ENCODE measurements at regions not wholly inside any gene's neighbourhood (a gene's known extent, or its start where the extent isn't known, plus 50 kb on each side); places are given as distances from the start of the nearest gene placed in this dataset.
"Not testable (repeated sequence)": the region's sequence is repeated elsewhere in the genome, so short reads cannot be mapped to it uniquely, and the experiment has no call there.

GRCh38 chr1:96222701-96223100 lies 498.9 kb upstream of the PTBP2 start:
- no peak for TF ChIP-seq CTCF (IDR thresholded peaks at IDR 0.05; ENCODE audit: insufficient read depth, low read length, poor library complexity, severe bottlenecking)
- TF ChIP-seq EZH2phosphoT487 (conservative IDR thresholded peaks at IDR 0.05; ENCODE audit: low read length), result no peak

GRCh38 chr1:96224229-96224628 lies 497.4 kb upstream of the PTBP2 start:
- not testable (repeated sequence) for H3K4me3 ChIP-seq (ENCODE audit: insufficient read depth, low read length, poor library complexity, severe bottlenecking); H2AFZ ChIP-seq (ENCODE audit: low read depth, low read length, severe bottlenecking); H3K9me2 ChIP-seq (replicated peaks; ENCODE audit: insufficient read depth, low read length); H4K20me1 ChIP-seq (ENCODE audit: low read depth, low read length); H3K27ac ChIP-seq (ENCODE audit: low read depth, low read length); H3K27me3 ChIP-seq (ENCODE audit: low read length); H3K4me2 ChIP-seq (ENCODE audit: low read depth, low read length, poor library complexity, severe bottlenecking); H3F3A ChIP-seq (ENCODE audit: insufficient read depth); H3K9me3 ChIP-seq (ENCODE audit: insufficient read depth, low read length); H3K79me2 ChIP-seq (ENCODE audit: insufficient read depth, low read length); H3K36me3 ChIP-seq (ENCODE audit: low read length); H3K9ac ChIP-seq (ENCODE audit: low read length)

More at GRCh38 chr1:96222701-96223100, 498.9 kb upstream of the PTBP2 start:
- Histone ChIP-seq H3K4me2 (ENCODE audit: low read depth, low read length, poor library complexity, severe bottlenecking) (no peak overlapping the region), H3K9me2 (replicated peaks; ENCODE audit: insufficient read depth, low read length) (peaks cover 3% of the 10 kb centered on the region; the same call in 1 of the 2 replicates), H3K9ac (ENCODE audit: low read length) (no peak overlapping the region), H3K27me3 (ENCODE audit: low read length) (no peaks in the 10 kb centered on the region; the same call in 1 of the 2 replicates), H3K36me3 (ENCODE audit: low read length) (no peaks in the 10 kb centered on the region), H3K27ac (ENCODE audit: low read depth, low read length) (no peak overlapping the region), H3F3A (ENCODE audit: insufficient read depth) (no peaks in the 10 kb centered on the region), H4K20me1 (ENCODE audit: low read depth, low read length) (no peaks in the 10 kb centered on the region), H3K9me3 (ENCODE audit: insufficient read depth, low read length) (no peaks in the 10 kb centered on the region), H3K79me2 (ENCODE audit: insufficient read depth, low read length) (no peaks in the 10 kb centered on the region), H3K4me3 (ENCODE audit: insufficient read depth, low read length, poor library complexity, severe bottlenecking) (no peak overlapping the region), H2AFZ (ENCODE audit: low read depth, low read length, severe bottlenecking) (no peak overlapping the region)

GRCh38 chr1:96233422-96233821 lies 488.2 kb upstream of the PTBP2 start:
- no peaks in the 10 kb centered on the region for H3F3A ChIP-seq (ENCODE audit: insufficient read depth)
- no peak overlapping the region for H2AFZ ChIP-seq (ENCODE audit: low read depth, low read length, severe bottlenecking)
- no peaks in the 10 kb centered on the region for H3K9me2 ChIP-seq (replicated peaks; ENCODE audit: insufficient read depth, low read length)

GRCh38 chr1:96234299-96234698 lies 487.3 kb upstream of the PTBP2 start:
- Histone ChIP-seq H3K4me3 (ENCODE audit: insufficient read depth, low read length, poor library complexity, severe bottlenecking) (no peak overlapping the region), H4K20me1 (ENCODE audit: low read depth, low read length) (no peaks in the 10 kb centered on the region)

More at GRCh38 chr1:96233422-96233821, 488.2 kb upstream of the PTBP2 start:
- no peaks in the 10 kb centered on the region for H3K36me3 ChIP-seq (ENCODE audit: low read length)
- H3K9me3 ChIP-seq (ENCODE audit: insufficient read depth, low read length), result no peaks in the 10 kb centered on the region
- no peak overlapping the region for H3K27ac ChIP-seq (ENCODE audit: low read depth, low read length)
- H3K9ac ChIP-seq (ENCODE audit: low read length), result no peak overlapping the region
- H3K79me2 ChIP-seq (ENCODE audit: insufficient read depth, low read length), result no peaks in the 10 kb centered on the region
- no peaks in the 10 kb centered on the region for H3K27me3 ChIP-seq (ENCODE audit: low read length)
- no peaks in the 10 kb centered on the region for H4K20me1 ChIP-seq (ENCODE audit: low read depth, low read length)
- no peak overlapping the region for H3K4me2 ChIP-seq (ENCODE audit: low read depth, low read length, poor library complexity, severe bottlenecking)
- H3K4me3 ChIP-seq (ENCODE audit: insufficient read depth, low read length, poor library complexity, severe bottlenecking), result no peak overlapping the region
- TF ChIP-seq CTCF (IDR thresholded peaks at IDR 0.05; ENCODE audit: insufficient read depth, low read length, poor library complexity, severe bottlenecking), result no peak
- TF ChIP-seq EZH2phosphoT487 (conservative IDR thresholded peaks at IDR 0.05; ENCODE audit: low read length), result no peak

More at GRCh38 chr1:96234299-96234698, 487.3 kb upstream of the PTBP2 start:
- Histone ChIP-seq H3K27ac (ENCODE audit: low read depth, low read length) (no peak overlapping the region), H3K9ac (ENCODE audit: low read length) (no peak overlapping the region), H2AFZ (ENCODE audit: low read depth, low read length, severe bottlenecking) (no peak overlapping the region), H3K9me3 (ENCODE audit: insufficient read depth, low read length) (no peaks in the 10 kb centered on the region), H3K4me2 (ENCODE audit: low read depth, low read length, poor library complexity, severe bottlenecking) (no peak overlapping the region), H3F3A (ENCODE audit: insufficient read depth) (no peaks in the 10 kb centered on the region), H3K79me2 (ENCODE audit: insufficient read depth, low read length) (no peaks in the 10 kb centered on the region), H3K27me3 (ENCODE audit: low read length) (no peaks in the 10 kb centered on the region), H3K36me3 (ENCODE audit: low read length) (no peaks in the 10 kb centered on the region), H3K9me2 (replicated peaks; ENCODE audit: insufficient read depth, low read length) (no peaks in the 10 kb centered on the region)
- no peak for TF ChIP-seq CTCF (IDR thresholded peaks at IDR 0.05; ENCODE audit: insufficient read depth, low read length, poor library complexity, severe bottlenecking)
- TF ChIP-seq EZH2phosphoT487 (conservative IDR thresholded peaks at IDR 0.05; ENCODE audit: low read length), result no peak
